ENCODE measurements at regions not wholly inside any gene's neighbourhood (a gene's known extent, or its start where the extent isn't known, plus 50 kb on each side); places are given as distances from the start of the nearest gene placed in this dataset.

GRCh38 chr9:130763331-130764171 lies 70.0 kb downstream of the EXOSC2 start:
- DNase-seq (ENCODE audit: extremely low spot score in 2 of 2): no peak
- no peak for TF ChIP-seq POLR2AphosphoS5 (IDR thresholded peaks at IDR 0.05; ENCODE audit: insufficient read depth in 1 of 2, low read depth in 1 of 2)
- no peak for TF ChIP-seq CTCF (IDR thresholded peaks at IDR 0.05)
- no peak for TF ChIP-seq POLR2A (IDR thresholded peaks at IDR 0.05)
- Histone ChIP-seq H3K27me3 (no peaks in the 10 kb centered on the region), H3K27ac (no peak overlapping the region), H3K4me1 (peaks cover 17% of the 10 kb centered on the region), H3K9me3 (no peaks in the 10 kb centered on the region), H3K36me3 (no peaks in the 10 kb centered on the region), H3K4me3 (no peak overlapping the region)
- intact Hi-C loops (cut with DNase I): no loop called here

- H3K4me1 ChIP-seq: peaks cover 17% of the 10 kb centered on the region
- intact Hi-C loops (cut with DNase I): no loop called here
- no peaks in the 10 kb centered on the region for H3K27me3 ChIP-seq
- H3K27ac ChIP-seq: no peak overlapping the region
- no peaks in the 10 kb centered on the region for H3K36me3 ChIP-seq
- no peaks in the 10 kb centered on the region for H3K9me3 ChIP-seq
- H3K4me3 ChIP-seq: no peak overlapping the region
- DNase-seq (ENCODE audit: extremely low spot score in 2 of 2): no peak
- no peak for TF ChIP-seq CTCF (IDR thresholded peaks at IDR 0.05)
- TF ChIP-seq POLR2AphosphoS5 (IDR thresholded peaks at IDR 0.05; ENCODE audit: insufficient read depth in 1 of 2, low read depth in 1 of 2): no peak
- TF ChIP-seq POLR2A (IDR thresholded peaks at IDR 0.05): no peak
These were observed 69.7 kb upstream of the ABL1 start for GRCh38 chr9:130765137-130766020.

GRCh38 chr9:130766021-130766926 lies 68.8 kb upstream of the ABL1 start:
- H3K27me3 ChIP-seq: no peaks in the 10 kb centered on the region
- peaks cover 17% of the 10 kb centered on the region for H3K4me1 ChIP-seq
- no peak overlapping the region for H3K4me3 ChIP-seq
- intact Hi-C loops (cut with DNase I): no loop called here
- H3K9me3 ChIP-seq: no peaks in the 10 kb centered on the region
- no peaks in the 10 kb centered on the region for H3K36me3 ChIP-seq
- no peak for DNase-seq (ENCODE audit: extremely low spot score in 2 of 2)
- TF ChIP-seq POLR2A (IDR thresholded peaks at IDR 0.05): no peak
- TF ChIP-seq CTCF (IDR thresholded peaks at IDR 0.05): no peak
- TF ChIP-seq POLR2AphosphoS5 (IDR thresholded peaks at IDR 0.05; ENCODE audit: insufficient read depth in 1 of 2, low read depth in 1 of 2): no peak
- H3K27ac ChIP-seq: no peak overlapping the region

- no peak for DNase-seq (ENCODE audit: extremely low spot score in 2 of 2)
- Histone ChIP-seq H3K36me3 (no peaks in the 10 kb centered on the region), H3K27me3 (no peaks in the 10 kb centered on the region), H3K4me3 (no peak overlapping the region), H3K27ac (no peak overlapping the region), H3K4me1 (peaks cover 17% of the 10 kb centered on the region), H3K9me3 (no peaks in the 10 kb centered on the region)
- TF ChIP-seq POLR2A (IDR thresholded peaks at IDR 0.05) (no peak), CTCF (IDR thresholded peaks at IDR 0.05) (no peak), POLR2AphosphoS5 (IDR thresholded peaks at IDR 0.05; ENCODE audit: insufficient read depth in 1 of 2, low read depth in 1 of 2) (no peak)
- intact Hi-C loops (cut with DNase I): no loop called here
These were observed 68.1 kb upstream of the ABL1 start for GRCh38 chr9:130766927-130767307.

Data from vagina (tissue), 2 donors.